HG03175 (cell line): ENCODE measurements at regions not wholly inside any gene's neighbourhood (a gene's known extent, or its start where the extent isn't known, plus 50 kb on each side); places are given as distances from the start of the nearest gene placed in this dataset.
"Not testable (repeated sequence)": the region's sequence is repeated elsewhere in the genome, so short reads cannot be mapped to it uniquely, and the experiment has no call there.

Source experiments
- ATAC-seq: cut with Tn5 transposase; IDR thresholded peaks from one replicate; pipeline ENCODE4 v1.9.1; 2021; ENCODE audit warnings: mild to moderate bottlenecking, moderate library complexity; ENCODE audit not compliant: unreplicated experiment

DNA sequence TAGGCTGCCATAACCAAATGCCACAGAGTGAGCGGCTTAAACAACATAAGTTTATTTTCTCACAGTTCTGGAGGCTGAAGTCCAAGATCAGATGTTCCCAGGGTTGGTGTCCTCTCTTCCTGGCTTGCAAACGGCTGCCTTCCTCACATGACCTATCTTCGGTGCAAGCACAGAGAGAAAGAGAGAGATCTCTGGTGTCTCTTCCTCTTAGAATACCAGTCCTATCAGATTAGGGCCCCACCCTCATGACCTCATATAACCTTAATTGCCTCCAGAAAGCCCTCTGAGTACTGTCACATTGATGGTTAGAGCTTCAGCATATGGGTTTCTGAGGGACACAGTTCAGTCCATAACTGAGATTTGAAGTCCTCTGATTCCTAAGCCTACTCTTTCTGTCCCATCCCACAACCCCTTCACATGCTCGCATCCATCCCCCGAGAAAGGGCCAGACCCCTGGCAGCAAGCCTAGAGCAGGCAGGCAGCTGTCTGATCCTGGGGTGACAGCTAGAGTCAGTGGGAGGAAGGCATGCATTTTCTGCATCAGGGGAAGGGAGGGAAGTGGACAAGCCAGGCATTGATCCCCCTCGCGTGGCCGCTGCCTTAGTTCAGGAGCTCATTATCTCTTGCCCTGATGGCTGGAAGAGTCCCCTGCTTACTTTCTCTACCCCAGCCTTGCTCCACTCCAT, 114.1 kb downstream of the FAR1 start:
- no peak for ATAC-seq

GRCh38 chr11:13784441-13784840, 116.0 kb downstream of the FAR1 start:
- no peak for ATAC-seq

DNA sequence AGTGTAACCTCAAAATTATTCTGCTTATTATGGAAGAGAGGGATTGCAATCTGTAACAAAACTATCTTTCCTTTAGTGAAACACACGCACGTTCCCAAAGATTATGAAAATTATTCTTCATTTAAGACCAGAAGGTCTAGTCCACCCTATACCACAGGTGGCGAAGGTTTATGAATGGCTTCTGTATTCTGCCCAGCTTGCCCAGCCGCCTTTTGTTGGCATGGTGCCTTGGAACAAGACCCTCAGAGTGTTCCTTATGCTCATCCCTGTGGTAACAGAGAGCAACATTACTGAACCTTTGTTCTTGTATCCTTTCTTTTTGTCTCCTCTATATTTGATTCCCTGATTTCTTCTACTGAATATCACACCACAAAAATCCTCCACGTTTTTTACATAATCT, 116.4 kb downstream of the FAR1 start:
- ATAC-seq, result no peak

- no peak for ATAC-seq
Observed at GRCh38 chr11:13786688-13787087, 118.2 kb downstream of the FAR1 start.

DNA sequence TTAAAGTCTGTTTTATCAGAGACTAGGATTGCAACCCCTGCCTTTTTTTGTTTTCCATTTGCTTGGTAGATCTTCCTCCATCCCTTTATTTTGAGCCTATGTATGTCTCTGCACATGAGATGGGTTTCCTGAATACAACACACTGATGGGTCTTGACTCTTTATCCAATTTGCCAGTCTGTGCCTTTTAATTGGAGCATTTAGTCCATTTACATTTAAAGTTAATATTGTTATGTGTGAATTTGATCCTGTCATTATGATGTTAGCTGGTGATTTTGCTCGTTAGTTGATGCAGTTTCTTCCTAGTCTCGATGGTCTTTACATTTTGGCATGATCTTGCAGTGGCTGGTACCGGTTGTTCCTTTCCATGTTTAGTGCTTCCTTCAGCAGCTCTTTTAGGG, 129.1 kb downstream of the FAR1 start:
- not testable (repeated sequence) for ATAC-seq

- no peak for ATAC-seq
Observed at GRCh38 chr11:13800901-13801300, 132.4 kb downstream of the FAR1 start.

DNA sequence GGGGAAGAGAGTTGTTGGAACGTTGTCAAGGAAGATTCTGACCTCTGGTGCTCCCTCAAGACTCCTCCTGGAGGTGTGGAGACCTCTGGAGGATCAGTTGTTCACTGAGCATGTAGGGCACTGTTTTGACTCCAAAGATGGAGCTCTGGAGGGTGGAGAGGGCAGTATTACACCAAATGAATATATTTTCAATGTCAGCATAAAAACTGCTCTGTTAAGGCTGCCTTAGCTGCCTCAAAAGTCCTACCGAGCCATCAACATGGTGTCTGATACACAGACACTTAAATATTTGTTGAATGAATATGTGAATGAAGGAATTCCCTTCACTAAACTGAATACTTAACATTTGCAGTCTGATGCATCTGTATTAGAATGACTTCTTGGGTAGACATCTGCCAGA, 144.2 kb upstream of the SPON1 start:
- ATAC-seq, result no peak

DNA sequence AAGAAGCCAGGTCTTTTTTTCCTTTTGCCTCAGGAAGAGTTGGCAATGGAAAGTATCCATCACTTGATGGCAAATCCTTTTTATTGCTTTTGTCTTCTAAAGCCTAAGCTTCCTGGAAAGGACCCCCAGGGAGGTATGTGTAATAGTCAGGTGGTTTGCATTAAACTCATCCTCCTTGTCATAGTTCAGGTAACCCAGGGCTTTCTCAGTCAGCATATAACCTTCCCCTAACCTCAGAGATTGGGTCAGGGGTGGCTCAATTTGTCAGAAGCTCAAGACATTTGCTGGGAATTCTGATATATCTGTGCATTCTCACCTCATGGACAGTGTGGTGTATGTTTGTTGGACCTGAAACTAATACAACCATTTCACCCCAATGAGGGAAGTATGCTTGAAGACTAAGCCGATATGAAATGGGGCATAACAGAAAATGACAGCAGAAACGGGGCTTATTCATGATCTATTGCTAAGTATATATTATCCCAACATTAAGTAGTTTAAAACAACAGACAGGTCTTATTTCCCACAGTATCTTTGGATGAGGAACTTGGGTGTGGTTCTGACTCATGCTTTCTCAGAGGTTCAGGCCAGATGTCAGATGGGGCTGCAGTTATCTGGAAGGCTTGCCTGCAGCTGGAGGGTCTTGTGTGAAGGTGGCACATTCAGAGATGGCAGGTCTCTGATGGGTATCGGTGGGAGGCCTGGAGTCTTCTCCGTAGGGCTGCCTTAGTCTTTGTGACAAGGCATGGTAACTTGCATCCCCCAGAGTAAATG, 135.8 kb upstream of the SPON1 start:
- no peak for ATAC-seq

- ATAC-seq, result no peak
Observed at GRCh38 chr11:13831696-13832095, 130.8 kb upstream of the SPON1 start.

- ATAC-seq, result no peak
Observed at GRCh38 chr11:13834463-13834862, 128.1 kb upstream of the SPON1 start.

DNA sequence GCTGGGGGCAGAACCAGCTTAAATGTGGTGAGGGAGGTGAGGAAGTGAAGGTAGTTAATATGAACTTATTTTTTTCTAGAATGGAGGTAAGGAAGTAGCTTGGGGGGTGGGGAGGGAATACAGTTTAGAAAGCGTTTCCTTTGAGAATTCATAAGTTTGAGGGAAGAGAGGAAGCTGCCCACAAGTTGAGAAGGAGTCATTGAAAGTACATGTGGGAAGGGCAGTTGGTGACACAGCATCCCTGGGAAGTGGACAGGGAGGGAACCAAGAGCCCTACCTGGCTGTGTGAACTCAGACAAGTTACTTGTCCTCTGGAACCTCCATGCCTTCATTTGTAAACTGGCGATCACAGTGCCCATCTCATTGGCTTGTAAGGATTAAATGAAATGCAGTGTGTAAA, 125.9 kb upstream of the SPON1 start:
- ATAC-seq, result no peak

- ATAC-seq, result no peak
Observed at GRCh38 chr11:13837286-13837685, 125.2 kb upstream of the SPON1 start.

DNA sequence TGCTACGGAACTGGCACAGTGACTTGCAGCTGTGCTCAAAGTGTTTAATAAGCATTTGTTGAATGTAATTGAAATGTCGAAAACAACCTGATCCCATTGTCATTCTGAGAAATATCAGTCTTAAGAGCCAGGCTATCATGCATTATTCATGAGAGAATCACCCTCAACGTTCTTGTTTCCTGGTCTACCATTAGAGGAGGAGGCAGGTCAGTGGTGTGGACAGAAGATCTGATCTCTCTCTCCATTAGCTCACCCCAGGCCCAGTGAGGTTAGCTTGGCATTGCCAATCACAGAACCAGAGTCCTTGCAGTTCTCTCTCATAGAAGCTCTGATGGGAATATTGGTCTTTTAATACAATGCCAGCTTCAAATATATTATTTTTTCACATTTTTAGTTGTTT, 121.1 kb upstream of the SPON1 start:
- ATAC-seq, result no peak

- ATAC-seq, result no peak
Observed at GRCh38 chr11:13848031-13848430, 114.5 kb upstream of the SPON1 start.

- no peak for ATAC-seq
Observed at GRCh38 chr11:13850231-13851005, 112.1 kb upstream of the SPON1 start.

DNA sequence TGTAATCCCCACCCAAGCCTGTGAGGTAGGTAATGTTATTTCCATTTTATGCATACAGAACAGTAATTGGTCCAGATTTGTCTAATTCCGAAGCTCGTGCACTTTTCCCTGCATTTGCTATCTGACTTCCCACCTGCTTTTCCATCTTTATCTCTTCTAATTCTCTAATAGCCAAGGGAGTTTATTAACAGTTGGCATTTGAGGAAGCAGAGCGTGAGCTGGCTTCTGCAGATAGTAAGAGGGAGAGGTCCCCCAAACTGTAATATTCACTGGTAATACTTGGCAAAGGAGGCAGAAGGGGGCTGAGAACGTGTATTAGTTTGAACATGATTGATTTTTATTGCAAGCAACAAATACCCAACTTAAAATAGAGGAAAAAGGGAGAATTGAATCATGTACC, 110.8 kb upstream of the SPON1 start:
- no peak for ATAC-seq

- ATAC-seq, result no peak
Observed at GRCh38 chr11:13852481-13852880, 110.0 kb upstream of the SPON1 start.

DNA sequence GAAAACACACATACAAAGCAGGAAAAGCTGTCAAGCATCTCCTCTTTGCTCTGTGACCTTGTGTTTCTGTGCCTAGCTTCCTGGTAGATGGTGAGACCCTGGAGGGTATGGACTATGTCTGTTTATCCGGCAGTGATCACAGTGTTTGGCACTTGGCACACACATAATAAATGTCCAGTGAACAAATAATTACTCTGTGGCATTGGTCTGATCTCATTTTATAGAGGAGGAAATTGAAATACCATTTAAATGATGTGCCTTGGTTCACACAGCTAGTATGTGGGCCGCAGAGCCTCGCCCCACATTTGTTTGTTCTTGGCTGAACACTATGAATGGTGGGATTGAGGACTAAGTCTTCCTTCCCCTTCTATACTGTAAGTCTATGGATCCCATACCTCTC, 104.7 kb upstream of the SPON1 start:
- no peak for ATAC-seq

DNA sequence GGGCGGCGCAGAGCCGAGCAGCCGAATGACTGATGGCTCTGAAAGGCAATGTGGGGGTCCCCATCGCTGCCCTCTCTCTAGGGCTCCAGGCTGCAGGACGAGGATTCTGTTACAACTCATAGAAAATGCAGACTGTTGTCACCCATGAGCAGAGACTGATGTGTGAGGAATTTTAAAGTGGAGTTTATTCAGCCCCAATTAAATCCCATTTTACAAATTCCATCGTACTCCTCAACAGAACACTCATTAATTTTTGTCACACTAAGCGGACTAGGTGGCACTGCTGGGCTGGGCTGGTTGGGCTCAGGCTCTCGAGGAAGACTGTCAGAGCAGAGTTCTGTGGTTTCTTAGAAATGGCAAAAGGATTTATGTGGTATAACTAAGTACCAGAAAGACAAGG, 102.6 kb upstream of the SPON1 start:
- ATAC-seq, result no peak

GRCh38 chr11:13861411-13861810, 101.1 kb upstream of the SPON1 start:
- ATAC-seq, result no peak

DNA sequence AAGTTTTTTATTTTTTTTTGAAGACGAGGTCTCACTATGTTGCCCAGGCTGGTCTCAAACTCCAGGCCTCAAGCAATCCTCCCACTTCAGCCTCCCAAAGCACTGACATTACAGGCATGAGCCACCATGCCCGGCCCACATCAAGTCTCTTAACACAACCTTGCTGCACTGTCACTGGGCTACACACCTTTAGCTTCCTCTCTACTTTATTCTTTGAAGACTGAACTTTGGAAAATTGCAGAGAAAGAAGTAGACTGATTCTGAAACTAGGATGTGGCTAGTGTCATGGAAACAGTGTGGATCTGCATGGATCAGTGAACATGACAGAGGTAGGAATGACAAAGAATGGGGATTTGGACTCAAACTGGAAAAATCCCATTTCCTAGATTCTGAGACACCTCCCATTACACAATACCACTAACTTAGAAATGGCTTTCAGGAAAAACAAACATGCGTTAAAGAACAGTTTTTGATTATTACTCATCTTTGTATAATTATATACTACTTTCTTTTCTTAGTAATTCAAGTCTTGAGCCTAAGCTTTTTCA, 99.6 kb upstream of the SPON1 start:
- no peak for ATAC-seq
